ENCODE measurements at regions not wholly inside any gene's neighbourhood (a gene's known extent, or its start where the extent isn't known, plus 50 kb on each side); places are given as distances from the start of the nearest gene placed in this dataset.

- H3K4me1 ChIP-seq (ENCODE audit: control insufficient read depth in 5 of 5, insufficient read depth in 5 of 5, low read length in 5 of 5) = peaks cover 4 to 35% (median 11%) of the 10 kb centered on the region in 5 donors
- no peak for ATAC-seq (ENCODE audit: insufficient read depth, low FRiP score)
- H3K27ac ChIP-seq (ENCODE audit: low read depth in 1 of 2, low read length in 1 of 2) = peak overlapping the region in 1 of 2 donors; percentile 75
- DNase-seq = peak; percentile 63 to 71 (median 67)
- H3K4me3 ChIP-seq = no peak overlapping the region
- H3K9me3 ChIP-seq (ENCODE audit: control insufficient read depth in 4 of 4, insufficient read depth in 3 of 4, low read length in 3 of 4) = no peaks in the 10 kb centered on the region
- WGBS, 2 donors = 59 to 72% methylated on average over 20 of the region's 20 CpGs
- TF ChIP-seq CTCF (IDR thresholded peaks at IDR 0.05; ENCODE audit: control extremely low read depth, extremely low read depth) = no peak
- no peaks in the 10 kb centered on the region for H3K36me3 ChIP-seq (ENCODE audit: control insufficient read depth in 4 of 4, insufficient read depth in 4 of 4, low read length in 4 of 4)
- no peaks in the 10 kb centered on the region for H3K27me3 ChIP-seq (ENCODE audit: control insufficient read depth in 3 of 3, insufficient read depth in 3 of 3, low read length in 2 of 3)
- H3K9ac ChIP-seq (ENCODE audit: insufficient read depth in 1 of 2, low read length in 2 of 2) = no peak overlapping the region
These were observed 115.6 kb upstream of the OTOS start for GRCh38 chr2:240255811-240256703.

GRCh38 chr2:240256704-240257637, 116.5 kb upstream of the OTOS start:
- Histone ChIP-seq H3K9ac (ENCODE audit: insufficient read depth in 1 of 2, low read length in 2 of 2) (no peak overlapping the region), H3K36me3 (ENCODE audit: control insufficient read depth in 4 of 4, insufficient read depth in 4 of 4, low read length in 4 of 4) (no peaks in the 10 kb centered on the region), H3K27ac (ENCODE audit: low read depth in 1 of 2, low read length in 1 of 2) (peak overlapping the region in 1 of 2 donors; percentile 15), H3K4me3 (no peak overlapping the region), H3K9me3 (ENCODE audit: control insufficient read depth in 4 of 4, insufficient read depth in 3 of 4, low read length in 3 of 4) (no peaks in the 10 kb centered on the region), H3K27me3 (ENCODE audit: control insufficient read depth in 3 of 3, insufficient read depth in 3 of 3, low read length in 2 of 3) (no peaks in the 10 kb centered on the region), H3K4me1 (ENCODE audit: control insufficient read depth in 5 of 5, insufficient read depth in 5 of 5, low read length in 5 of 5) (peaks cover 4 to 26% (median 9%) of the 10 kb centered on the region in 5 donors)
- TF ChIP-seq CTCF (IDR thresholded peaks at IDR 0.05; ENCODE audit: control extremely low read depth, extremely low read depth) = no peak
- ATAC-seq (ENCODE audit: insufficient read depth, low FRiP score) (no peak), DNase-seq (no peak)
- WGBS, 2 donors = 89% methylated on average over 26 of the region's 26 CpGs

GRCh38 chr2:240257940-240258580, 117.6 kb upstream of the OTOS start:
- no peaks in the 10 kb centered on the region for H3K27me3 ChIP-seq (ENCODE audit: control insufficient read depth in 3 of 3, insufficient read depth in 3 of 3, low read length in 2 of 3)
- peaks cover 0 to 6% (median 1%) of the 10 kb centered on the region in 4 donors for H3K9me3 ChIP-seq (ENCODE audit: control insufficient read depth in 4 of 4, insufficient read depth in 3 of 4, low read length in 3 of 4)
- WGBS, 2 donors = 92 to 95% methylated on average over 23 of the region's 23 CpGs
- TF ChIP-seq CTCF (IDR thresholded peaks at IDR 0.05; ENCODE audit: control extremely low read depth, extremely low read depth) = no peak
- no peak overlapping the region for H3K4me3 ChIP-seq
- no peaks in the 10 kb centered on the region for H3K36me3 ChIP-seq (ENCODE audit: control insufficient read depth in 4 of 4, insufficient read depth in 4 of 4, low read length in 4 of 4)
- ATAC-seq (ENCODE audit: insufficient read depth, low FRiP score) (no peak), DNase-seq (no peak)
- H3K4me1 ChIP-seq (ENCODE audit: control insufficient read depth in 5 of 5, insufficient read depth in 5 of 5, low read length in 5 of 5) = peaks cover 3 to 26% (median 9%) of the 10 kb centered on the region in 5 donors
- H3K9ac ChIP-seq (ENCODE audit: insufficient read depth in 1 of 2, low read length in 2 of 2) = peak overlapping the region in 1 of 2 donors; percentile 37
- H3K27ac ChIP-seq (ENCODE audit: low read depth in 1 of 2, low read length in 1 of 2) = peak overlapping the region; percentile 81 to 96

Data from lung (tissue), 11 donors.